GM12892 (cell line): ENCODE measurements at regions not wholly inside any gene's neighbourhood (a gene's known extent, or its start where the extent isn't known, plus 50 kb on each side); places are given as distances from the start of the nearest gene placed in this dataset.

Experiments used
- POLR2A ChIP-seq: IDR thresholded peaks from 2 replicates; pipeline ENCODE4 v1.6.1; 2011; ENCODE audit warnings: low read depth, low read length, control low read depth
- POLR2AphosphoS5 ChIP-seq: IDR thresholded peaks from 2 replicates; pipeline ENCODE4 v1.6.1; 2011; ENCODE audit warnings: low read depth, low read length, control low read depth
- TAF1 ChIP-seq: IDR thresholded peaks from 2 replicates; pipeline ENCODE4 v1.6.1; 2011; ENCODE audit warnings: low read depth, mild to moderate bottlenecking, control low read depth, low read length, borderline replicate concordance

- TF ChIP-seq POLR2AphosphoS5: no peak
- TF ChIP-seq POLR2A: no peak
- no peak for TF ChIP-seq TAF1
Observed at GRCh38 chr2:16014802-16015201, 74.5 kb downstream of the MYCN start.
